Thymus (tissue), 11 donors: ENCODE measurements at regions not wholly inside any gene's neighbourhood (a gene's known extent, or its start where the extent isn't known, plus 50 kb on each side); places are given as distances from the start of the nearest gene placed in this dataset.

Source experiments
- DNase-seq, 9 donors: peaks; one replicate each; pipeline ENCODE4 v3.0.0-alpha.2; 2013; ENCODE audit warnings: low spot score in 9 of 9, low read depth in 6 of 9, missing footprints in 1 of 9
- H3K27ac ChIP-seq, 2 donors: one replicate each; pipeline ENCODE4 v1.5.1; 2013; ENCODE audit warnings: control low read depth in 1 of 2, low read depth in 1 of 2, low read length in 1 of 2, mild to moderate bottlenecking in 1 of 2, moderate library complexity in 1 of 2
- H3K27me3 ChIP-seq, 2 donors: one replicate each; pipeline ENCODE4 v1.5.1; 2013; ENCODE audit warnings: low read length in 1 of 2; ENCODE audit not compliant: control insufficient read depth in 2 of 2, insufficient read depth in 1 of 2
- H3K36me3 ChIP-seq, 2 donors: one replicate each; pipeline ENCODE4 v1.5.1; 2013; ENCODE audit warnings: low read length in 1 of 2, mild to moderate bottlenecking in 1 of 2, moderate library complexity in 1 of 2; ENCODE audit not compliant: control insufficient read depth in 2 of 2, insufficient read depth in 2 of 2
- H3K4me1 ChIP-seq, 2 donors: one replicate each; pipeline ENCODE4 v1.5.1; 2013; ENCODE audit warnings: low read length in 2 of 2; ENCODE audit not compliant: control insufficient read depth in 2 of 2, insufficient read depth in 2 of 2
- H3K4me3 ChIP-seq, 2 donors: one replicate each; pipeline ENCODE4 v1.5.1; 2013; ENCODE audit warnings: low read length in 2 of 2, control low read depth in 1 of 2, mild to moderate bottlenecking in 1 of 2
- H3K9me3 ChIP-seq, 2 donors: one replicate each; pipeline ENCODE4 v1.5.1; 2013; ENCODE audit warnings: low read length in 1 of 2, mild to moderate bottlenecking in 1 of 2; ENCODE audit not compliant: control insufficient read depth in 2 of 2, insufficient read depth in 1 of 2
- WGBS: extraction: QIAGEN DNeasy Blood & Tissue Kit; methylation state at CpG from one replicate; pipeline ENCODE4 v1.1.7; 2013; 5-methylcytosine and 5-hydroxymethylcytosine counted together
- donor health status: healthy.

GRCh38 chr16:86157616-86158247 is 258.8 kb downstream of the IRF8 start:
- 67% methylated on average over 6 of the region's 6 CpGs for WGBS
- Histone ChIP-seq H3K27ac (no peak overlapping the region), H3K9me3 (no peaks in the 10 kb centered on the region), H3K4me3 (no peak overlapping the region), H3K36me3 (no peaks in the 10 kb centered on the region), H3K4me1 (no peaks in the 10 kb centered on the region), H3K27me3 (peaks cover 0 to 4% of the 10 kb centered on the region in 2 donors)
- DNase-seq = no peak

GRCh38 chr16:86158688-86159360 is 259.9 kb downstream of the IRF8 start:
- Histone ChIP-seq H3K27ac (no peak overlapping the region), H3K4me1 (no peaks in the 10 kb centered on the region), H3K9me3 (no peaks in the 10 kb centered on the region), H3K27me3 (peaks cover 0 to 2% of the 10 kb centered on the region in 2 donors), H3K36me3 (no peaks in the 10 kb centered on the region), H3K4me3 (no peak overlapping the region)
- DNase-seq = no peak
- WGBS = 60% methylated on average over 10 of the region's 10 CpGs

GRCh38 chr16:86165479-86165878 is 266.5 kb downstream of the IRF8 start:
- Histone ChIP-seq H3K9me3 (no peaks in the 10 kb centered on the region), H3K27ac (no peak overlapping the region), H3K27me3 (no peaks in the 10 kb centered on the region), H3K4me1 (no peaks in the 10 kb centered on the region), H3K36me3 (no peaks in the 10 kb centered on the region), H3K4me3 (no peak overlapping the region)
- WGBS = 68% methylated on average over 2 of the region's 2 CpGs
- no peak for DNase-seq

- H3K9me3 ChIP-seq = no peaks in the 10 kb centered on the region
- no peak for DNase-seq
- H3K4me1 ChIP-seq = no peaks in the 10 kb centered on the region
- no peak overlapping the region for H3K27ac ChIP-seq
- H3K36me3 ChIP-seq = no peaks in the 10 kb centered on the region
- no peaks in the 10 kb centered on the region for H3K27me3 ChIP-seq
- no peak overlapping the region for H3K4me3 ChIP-seq
Observed at GRCh38 chr16:86166414-86166813, 267.5 kb downstream of the IRF8 start.

GRCh38 chr16:86167061-86167460 is 268.1 kb downstream of the IRF8 start:
- no peaks in the 10 kb centered on the region for H3K9me3 ChIP-seq
- H3K4me1 ChIP-seq = no peaks in the 10 kb centered on the region
- no peak overlapping the region for H3K27ac ChIP-seq
- H3K4me3 ChIP-seq = no peak overlapping the region
- no peaks in the 10 kb centered on the region for H3K36me3 ChIP-seq
- DNase-seq = no peak
- H3K27me3 ChIP-seq = no peaks in the 10 kb centered on the region
- WGBS = 91% methylated on average over 7 of the region's 7 CpGs

- H3K4me1 ChIP-seq = no peaks in the 10 kb centered on the region
- no peak for DNase-seq
- H3K36me3 ChIP-seq = no peaks in the 10 kb centered on the region
- H3K27ac ChIP-seq = no peak overlapping the region
- no peaks in the 10 kb centered on the region for H3K9me3 ChIP-seq
- no peaks in the 10 kb centered on the region for H3K27me3 ChIP-seq
- 94% methylated on average over 5 of the region's 5 CpGs for WGBS
- H3K4me3 ChIP-seq = no peak overlapping the region
Observed at GRCh38 chr16:86170720-86171119, 271.8 kb downstream of the IRF8 start.

- no peak overlapping the region for H3K27ac ChIP-seq
- DNase-seq = no peak
- no peaks in the 10 kb centered on the region for H3K27me3 ChIP-seq
- H3K36me3 ChIP-seq = no peaks in the 10 kb centered on the region
- H3K4me1 ChIP-seq = no peaks in the 10 kb centered on the region
- no peak overlapping the region for H3K4me3 ChIP-seq
- WGBS = 98% methylated on average over 5 of the region's 5 CpGs
- no peaks in the 10 kb centered on the region for H3K9me3 ChIP-seq
Observed at GRCh38 chr16:86171329-86171728, 272.4 kb downstream of the IRF8 start.

- H3K4me3 ChIP-seq = no peak overlapping the region
- no peaks in the 10 kb centered on the region for H3K9me3 ChIP-seq
- no peak overlapping the region for H3K27ac ChIP-seq
- DNase-seq = no peak
- no peaks in the 10 kb centered on the region for H3K36me3 ChIP-seq
- H3K27me3 ChIP-seq = no peaks in the 10 kb centered on the region
- H3K4me1 ChIP-seq = no peaks in the 10 kb centered on the region
- 97% methylated on average over 3 of the region's 3 CpGs for WGBS
Observed at GRCh38 chr16:86175816-86176215, 276.9 kb downstream of the IRF8 start.

GRCh38 chr16:86176462-86176861 is 277.5 kb downstream of the IRF8 start:
- Histone ChIP-seq H3K36me3 (no peaks in the 10 kb centered on the region), H3K9me3 (no peaks in the 10 kb centered on the region), H3K27me3 (no peaks in the 10 kb centered on the region), H3K27ac (no peak overlapping the region), H3K4me3 (no peak overlapping the region), H3K4me1 (no peaks in the 10 kb centered on the region)
- no peak for DNase-seq
- 95% methylated on average over 3 of the region's 3 CpGs for WGBS
